ENCODE measurements at regions not wholly inside any gene's neighbourhood (a gene's known extent, or its start where the extent isn't known, plus 50 kb on each side); places are given as distances from the start of the nearest gene placed in this dataset.

DNA sequence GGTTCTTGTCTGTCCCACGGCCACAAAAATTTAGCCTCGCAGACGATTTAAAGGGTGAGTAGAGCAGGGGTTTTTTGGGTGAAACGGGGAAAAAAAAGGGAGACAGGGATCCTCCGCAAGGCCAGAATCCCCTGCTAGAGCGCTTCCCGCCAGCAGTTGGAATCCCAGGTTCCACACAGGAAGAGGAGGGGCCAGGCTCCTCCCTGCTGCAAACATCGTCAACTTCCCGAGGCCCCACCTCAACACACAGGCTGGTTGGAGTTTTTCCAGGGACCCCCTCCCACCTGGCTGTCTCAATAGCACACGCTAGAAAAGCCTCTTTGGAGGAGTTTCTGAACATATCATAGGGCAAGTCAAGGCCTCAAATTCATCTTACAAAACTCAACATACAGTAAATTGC lies 112.7 kb downstream of the MTERF1 start:
- no TSS peak for BruUV-seq (replicated peaks)
- no peaks in the 10 kb centered on the region for H3K79me2 ChIP-seq (ENCODE audit: insufficient read depth, low read length)
- in situ Hi-C loops (cut with HindIII; ENCODE audit: extremely low pct_ligation_motif_present, low pct_unique_long_range_greater_than_20kb) (no loop called here), intact Hi-C loops (cut with micrococcal nuclease; ENCODE audit: unreplicated experiment) (no loop called here)
- no peaks in the 10 kb centered on the region for H3K36me3 ChIP-seq (replicated peaks in 1 of 2; ENCODE audit: control insufficient read depth in 1 of 2, insufficient read depth in 2 of 2, low read length in 2 of 2)
- no peak overlapping the region for H3K4me3 ChIP-seq (replicated peaks in 1 of 3; ENCODE audit: insufficient read depth in 1 of 3, low read depth in 2 of 3, low read length in 3 of 3)
- no peak for ATAC-seq
- H3K27me3 ChIP-seq (ENCODE audit: control insufficient read depth in 1 of 2, insufficient read depth in 2 of 2, low read length in 2 of 2): no peaks in the 10 kb centered on the region
- no peak for DNase-seq (ENCODE audit: low spot score)
- TF ChIP-seq ZBTB8A (CRISPR knock-in tag; IDR thresholded peaks at IDR 0.05; ENCODE audit: borderline replicate concordance, low read depth): no peak
- no peak for TF ChIP-seq ZNF331 (CRISPR knock-in tag; IDR thresholded peaks at IDR 0.05)
- TF ChIP-seq ZNF83 (CRISPR knock-in tag; IDR thresholded peaks at IDR 0.05; ENCODE audit: borderline replicate concordance): no peak
- TF ChIP-seq ZNF749 (CRISPR knock-in tag; IDR thresholded peaks at IDR 0.05; ENCODE audit: borderline replicate concordance): no peak
- TF ChIP-seq ZNF383 (CRISPR knock-in tag; IDR thresholded peaks at IDR 0.05; ENCODE audit: borderline replicate concordance): no peak
- TF ChIP-seq KLF9 (CRISPR knock-in tag; IDR thresholded peaks at IDR 0.05; ENCODE audit: low read depth): no peak
- TF ChIP-seq GABPB1 (CRISPR knock-in tag; IDR thresholded peaks at IDR 0.05): 0 out of 2 replicates have a peak, but pooled peaks have one; percentile 34
- TF ChIP-seq ZNF180 (CRISPR knock-in tag; IDR thresholded peaks at IDR 0.05; ENCODE audit: borderline replicate concordance, low read depth): no peak
- TF ChIP-seq, protein P1, sequence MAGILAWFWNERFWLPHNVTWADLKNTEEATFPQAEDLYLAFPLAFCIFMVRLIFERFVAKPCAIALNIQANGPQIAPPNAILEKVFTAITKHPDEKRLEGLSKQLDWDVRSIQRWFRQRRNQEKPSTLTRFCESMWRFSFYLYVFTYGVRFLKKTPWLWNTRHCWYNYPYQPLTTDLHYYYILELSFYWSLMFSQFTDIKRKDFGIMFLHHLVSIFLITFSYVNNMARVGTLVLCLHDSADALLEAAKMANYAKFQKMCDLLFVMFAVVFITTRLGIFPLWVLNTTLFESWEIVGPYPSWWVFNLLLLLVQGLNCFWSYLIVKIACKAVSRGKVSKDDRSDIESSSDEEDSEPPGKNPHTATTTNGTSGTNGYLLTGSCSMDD (CRISPR knock-in tag; IDR thresholded peaks at IDR 0.05): no peak
- no peak for TF ChIP-seq ZNF879 (CRISPR knock-in tag; IDR thresholded peaks at IDR 0.05)
- no peak for TF ChIP-seq ZNF546 (CRISPR knock-in tag; conservative IDR thresholded peaks at IDR 0.05)
- TF ChIP-seq SMAD3 (CRISPR knock-in tag; IDR thresholded peaks at IDR 0.05): no peak
- no peak; the same call in 1 of the 2 replicates for TF ChIP-seq GABPA (IDR thresholded peaks at IDR 0.05; ENCODE audit: low read depth, low read length)
- peak; percentile 56 for TF ChIP-seq GABPA (CRISPR knock-in tag; IDR thresholded peaks at IDR 0.05; ENCODE audit: low read depth)
- TF ChIP-seq THYN1 (CRISPR knock-in tag; IDR thresholded peaks at IDR 0.05; ENCODE audit: borderline replicate concordance, low read depth): no peak
- no peak for TF ChIP-seq SOX5 (CRISPR knock-in tag; IDR thresholded peaks at IDR 0.05; ENCODE audit: borderline replicate concordance)
- TF ChIP-seq, protein P2, sequence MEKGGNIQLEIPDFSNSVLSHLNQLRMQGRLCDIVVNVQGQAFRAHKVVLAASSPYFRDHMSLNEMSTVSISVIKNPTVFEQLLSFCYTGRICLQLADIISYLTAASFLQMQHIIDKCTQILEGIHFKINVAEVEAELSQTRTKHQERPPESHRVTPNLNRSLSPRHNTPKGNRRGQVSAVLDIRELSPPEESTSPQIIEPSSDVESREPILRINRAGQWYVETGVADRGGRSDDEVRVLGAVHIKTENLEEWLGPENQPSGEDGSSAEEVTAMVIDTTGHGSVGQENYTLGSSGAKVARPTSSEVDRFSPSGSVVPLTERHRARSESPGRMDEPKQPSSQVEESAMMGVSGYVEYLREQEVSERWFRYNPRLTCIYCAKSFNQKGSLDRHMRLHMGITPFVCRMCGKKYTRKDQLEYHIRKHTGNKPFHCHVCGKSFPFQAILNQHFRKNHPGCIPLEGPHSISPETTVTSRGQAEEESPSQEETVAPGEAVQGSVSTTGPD (CRISPR knock-in tag; IDR thresholded peaks at IDR 0.05): no peak
- TF ChIP-seq, protein P3, sequence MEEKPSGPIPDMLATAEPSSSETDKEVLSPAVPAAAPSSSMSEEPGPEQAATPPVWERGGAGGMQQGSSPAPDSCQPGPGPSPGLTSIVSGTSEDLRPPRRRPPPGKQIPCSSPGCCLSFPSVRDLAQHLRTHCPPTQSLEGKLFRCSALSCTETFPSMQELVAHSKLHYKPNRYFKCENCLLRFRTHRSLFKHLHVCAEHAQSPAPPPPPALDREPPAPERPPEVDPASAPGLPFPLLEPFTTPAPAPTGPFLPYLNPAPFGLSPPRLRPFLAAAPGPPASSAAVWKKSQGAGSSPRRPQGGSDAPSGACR (CRISPR knock-in tag; IDR thresholded peaks at IDR 0.05): no peak
- TF ChIP-seq, protein P4, sequence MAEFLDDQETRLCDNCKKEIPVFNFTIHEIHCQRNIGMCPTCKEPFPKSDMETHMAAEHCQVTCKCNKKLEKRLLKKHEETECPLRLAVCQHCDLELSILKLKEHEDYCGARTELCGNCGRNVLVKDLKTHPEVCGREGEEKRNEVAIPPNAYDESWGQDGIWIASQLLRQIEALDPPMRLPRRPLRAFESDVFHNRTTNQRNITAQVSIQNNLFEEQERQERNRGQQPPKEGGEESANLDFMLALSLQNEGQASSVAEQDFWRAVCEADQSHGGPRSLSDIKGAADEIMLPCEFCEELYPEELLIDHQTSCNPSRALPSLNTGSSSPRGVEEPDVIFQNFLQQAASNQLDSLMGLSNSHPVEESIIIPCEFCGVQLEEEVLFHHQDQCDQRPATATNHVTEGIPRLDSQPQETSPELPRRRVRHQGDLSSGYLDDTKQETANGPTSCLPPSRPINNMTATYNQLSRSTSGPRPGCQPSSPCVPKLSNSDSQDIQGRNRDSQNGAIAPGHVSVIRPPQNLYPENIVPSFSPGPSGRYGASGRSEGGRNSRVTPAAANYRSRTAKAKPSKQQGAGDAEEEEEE (CRISPR knock-in tag; IDR thresholded peaks at IDR 0.05; ENCODE audit: borderline replicate concordance): no peak
- H3K27ac ChIP-seq (ENCODE audit: extremely low read length, insufficient read depth, low read length): no peak overlapping the region
- no peak overlapping the region; the same call in 1 of the 2 replicates for H3K4me2 ChIP-seq (ENCODE audit: low read depth, low read length)
- ChIA-PET POLR2A (no interaction called here), CTCF (ENCODE audit: low intra/inter-chr PET ratio, low total read pairs) (no interaction called here)
- no peaks in the 10 kb centered on the region for H4K20me1 ChIP-seq (ENCODE audit: insufficient read depth, low read length)
- no peak overlapping the region for H2AFZ ChIP-seq (ENCODE audit: low read length)
- no peaks in the 10 kb centered on the region for H3K9me3 ChIP-seq (ENCODE audit: low read length)
- 16% methylated on average over 8 of the region's 10 CpGs for WGBS (ENCODE audit: low lambda C conversion rate)
- H3K4me1 ChIP-seq (ENCODE audit: insufficient read depth, low read length): no peaks in the 10 kb centered on the region
- H3K9ac ChIP-seq (ENCODE audit: insufficient read depth, low read depth, low read length): no peak overlapping the region
- no peak for FAIRE-seq

Data from HepG2 (cell line).